H9 (cell line): ENCODE measurements at regions not wholly inside any gene's neighbourhood (a gene's known extent, or its start where the extent isn't known, plus 50 kb on each side); places are given as distances from the start of the nearest gene placed in this dataset.

Source experiments
- DNase-seq: peaks from one replicate; pipeline ENCODE4 v3.0.0-alpha.2; 2017
- H2AFZ ChIP-seq: one replicate; pipeline ENCODE4 v1.6.1; 2013; ENCODE audit warnings: mild to moderate bottlenecking, low read length, control low read depth, moderate library complexity
- H2AK5ac ChIP-seq: 2 replicates; pipeline ENCODE4 v1.6.1; 2013; ENCODE audit warnings: low read length, control low read depth, mixed read lengths; ENCODE audit not compliant: insufficient read length
- H2BK120ac ChIP-seq: one replicate; pipeline ENCODE4 v1.6.1; 2013; ENCODE audit warnings: low read depth, mild to moderate bottlenecking, low read length, control low read depth, inconsistent platforms; ENCODE audit not compliant: poor library complexity, severe bottlenecking
- H2BK12ac ChIP-seq: 2 replicates; pipeline ENCODE4 v1.6.1; 2013; ENCODE audit warnings: low read length, control low read depth, mixed read lengths, low read depth; ENCODE audit not compliant: insufficient read length
- H2BK15ac ChIP-seq: 2 replicates; pipeline ENCODE4 v1.6.1; 2013; ENCODE audit warnings: low read depth, low read length, control low read depth
- H2BK20ac ChIP-seq: one replicate; pipeline ENCODE4 v1.6.1; 2013; ENCODE audit warnings: low read depth, mild to moderate bottlenecking, low read length, control low read depth, inconsistent platforms; ENCODE audit not compliant: poor library complexity, severe bottlenecking
- H2BK5ac ChIP-seq: 2 replicates; pipeline ENCODE4 v1.6.1; 2013; ENCODE audit warnings: low read length, control low read depth, mixed read lengths; ENCODE audit not compliant: insufficient read length
- H3K14ac ChIP-seq: 2 replicates; pipeline ENCODE4 v1.6.1; 2013; ENCODE audit warnings: low read length, control low read depth; ENCODE audit not compliant: insufficient read depth
- H3K18ac ChIP-seq: 2 replicates; pipeline ENCODE4 v1.6.1; 2013; ENCODE audit warnings: low read depth, mild to moderate bottlenecking, mixed read lengths, low read length, control low read depth; ENCODE audit not compliant: insufficient read length
- H3K23ac ChIP-seq: 2 replicates; pipeline ENCODE4 v1.6.1; 2013; ENCODE audit warnings: low read length, control low read depth, mixed read lengths, low read depth; ENCODE audit not compliant: insufficient read length
- H3K23me2 ChIP-seq: 2 replicates; pipeline ENCODE4 v1.6.1; 2013; ENCODE audit warnings: low read depth, mild to moderate bottlenecking, mixed read lengths, low read length, control low read depth; ENCODE audit not compliant: insufficient read length, poor library complexity, severe bottlenecking
- H3K27ac ChIP-seq: 2 replicates; pipeline ENCODE4 v1.5.1; 2013; ENCODE audit warnings: low read length, control low read depth, mixed read lengths, low read depth; ENCODE audit not compliant: insufficient read length
- H3K27me3 ChIP-seq: 2 replicates; pipeline ENCODE4 v1.6.1; 2013; ENCODE audit warnings: low read length, control low read depth, inconsistent platforms; ENCODE audit not compliant: insufficient read depth
- H3K4ac ChIP-seq: 2 replicates; pipeline ENCODE4 v1.6.1; 2013; ENCODE audit warnings: low read depth, mild to moderate bottlenecking, control low read depth, inconsistent platforms, low read length, moderate library complexity
- H3K4me1 ChIP-seq: 2 replicates; pipeline ENCODE4 v1.6.1; 2013; ENCODE audit warnings: low read length, control low read depth, inconsistent platforms; ENCODE audit not compliant: insufficient read depth
- H3K4me2 ChIP-seq: 2 replicates; pipeline ENCODE4 v1.6.1; 2013; ENCODE audit warnings: low read length, control low read depth, mixed read lengths; ENCODE audit not compliant: insufficient read length, insufficient read depth
- H3K56ac ChIP-seq: 2 replicates; pipeline ENCODE4 v1.6.1; 2013; ENCODE audit warnings: low read depth, mild to moderate bottlenecking, mixed read lengths, low read length, control low read depth; ENCODE audit not compliant: insufficient read length
- H3K79me1 ChIP-seq: 2 replicates; pipeline ENCODE4 v1.6.1; 2013; ENCODE audit warnings: low read depth, mild to moderate bottlenecking, moderate library complexity, low read length, control low read depth, inconsistent platforms; ENCODE audit not compliant: insufficient read depth, poor library complexity, severe bottlenecking
- H3K79me2 ChIP-seq: 2 replicates; pipeline ENCODE4 v1.6.1; 2013; ENCODE audit warnings: low read length, control low read depth, inconsistent platforms; ENCODE audit not compliant: insufficient read depth
- H3K9ac ChIP-seq: 2 replicates; pipeline ENCODE4 v1.6.1; 2013; ENCODE audit warnings: low read length, control low read depth, mixed read lengths; ENCODE audit not compliant: insufficient read length; ENCODE audit errors: extremely low read depth
- H3K9me3 ChIP-seq: one replicate; pipeline ENCODE4 v1.6.1; 2013; ENCODE audit warnings: low read depth, low read length, inconsistent platforms; ENCODE audit not compliant: control insufficient read depth
- H3T11ph ChIP-seq: one replicate; pipeline ENCODE4 v1.6.1; 2013; ENCODE audit warnings: mild to moderate bottlenecking, low read length, control low read depth, inconsistent platforms
- H4K20me1 ChIP-seq: one replicate; pipeline ENCODE4 v1.6.1; 2013; ENCODE audit not compliant: control insufficient read depth, insufficient read length, insufficient read depth
- H4K5ac ChIP-seq: 2 replicates; pipeline ENCODE4 v1.6.1; 2013; ENCODE audit warnings: low read depth, mild to moderate bottlenecking, mixed read lengths, low read length, control low read depth; ENCODE audit not compliant: insufficient read length
- H4K8ac ChIP-seq: replicated peaks from 2 replicates; pipeline ENCODE4 v1.6.1; 2013; ENCODE audit warnings: low read length, control low read depth, mixed read lengths, low read depth; ENCODE audit not compliant: insufficient read length
- H4K91ac ChIP-seq: 2 replicates; pipeline ENCODE4 v1.6.1; 2013; ENCODE audit warnings: low read depth, mild to moderate bottlenecking, moderate library complexity, mixed read lengths, low read length, control low read depth; ENCODE audit not compliant: insufficient read length
- H3K27ac Mint-ChIP-seq, 3 experiments: 2 replicates in 2 of 3; 3 replicates in 1 of 3; pipeline ENCODE4 v1.8.0; 2020 to 2021; ENCODE audit warnings: mixed read lengths in 3 of 3, mild to moderate bottlenecking in 1 of 3, moderate library complexity in 1 of 3
- H3K27me3 Mint-ChIP-seq: 2 replicates; pipeline ENCODE4 v1.8.0; 2021; ENCODE audit warnings: low read depth, mild to moderate bottlenecking, moderate library complexity, mixed read lengths
- H3K36me3 Mint-ChIP-seq, 3 experiments: 2 replicates in 2 of 3; 3 replicates in 1 of 3; pipeline ENCODE4 v1.8.0; 2020 to 2021; ENCODE audit warnings: low read depth in 3 of 3, mixed read lengths in 3 of 3; ENCODE audit not compliant: insufficient read depth in 1 of 3
- H3K4me1 Mint-ChIP-seq, 2 experiments: 2 replicates each; pipeline ENCODE4 v1.8.0; 2020; ENCODE audit warnings: mixed read lengths in 2 of 2
- H3K4me3 Mint-ChIP-seq, 2 experiments: 2 replicates in 1 of 2; 3 replicates in 1 of 2; pipeline ENCODE4 v1.8.0; 2020 to 2021; ENCODE audit warnings: mild to moderate bottlenecking in 2 of 2, mixed read lengths in 2 of 2, moderate library complexity in 1 of 2
- H3K9me3 Mint-ChIP-seq, 2 experiments: 2 replicates in 1 of 2; 3 replicates in 1 of 2; pipeline ENCODE4 v1.8.0; 2020; ENCODE audit warnings: mild to moderate bottlenecking in 2 of 2, mixed read lengths in 2 of 2, moderate library complexity in 1 of 2
- WGBS: extraction: QIAGEN DNeasy Blood & Tissue Kit; methylation state at CpG from one replicate; pipeline ENCODE4 v1.1.7; 2013; ENCODE audit warnings: missing lambda C conversion rate, low lambda C conversion rate, mixed read lengths; ENCODE audit not compliant: insufficient read length; ENCODE audit errors: extremely low coverage; 5-methylcytosine and 5-hydroxymethylcytosine counted together
- TF ChIP-seq, protein P1 (sequence below): fragments of 200-600 bp; sonication (generic); conservative IDR thresholded peaks from 3 replicates; pipeline ENCODE4 v1.8.0; 2021; ENCODE audit warnings: antibody characterized with exemption, mild to moderate bottlenecking

DNA sequence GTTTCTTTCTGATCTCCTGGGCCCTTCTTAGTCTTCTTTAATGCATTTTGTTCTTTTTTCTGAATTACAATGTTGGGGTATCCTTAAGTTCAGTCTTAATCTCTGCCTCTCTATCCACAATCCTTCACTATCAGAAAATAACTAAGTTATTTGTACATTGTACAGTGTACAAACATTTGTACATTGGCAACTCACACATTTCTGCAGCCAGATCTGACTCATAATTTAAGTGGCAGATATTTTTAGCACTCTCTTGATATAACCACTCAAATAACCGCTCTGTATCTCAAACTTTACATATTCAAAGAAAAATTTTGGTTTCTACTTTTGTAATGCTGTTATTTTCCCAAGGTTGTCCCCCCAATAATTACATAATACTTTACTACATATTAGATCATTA lies 691.1 kb upstream of the SPRY2 start:
- H2AFZ ChIP-seq = no peak overlapping the region
- no peak for DNase-seq
- WGBS = no CpG with 5 or more reads among the region's 1 CpG

More for the DNA sequence above, 691.1 kb upstream of the SPRY2 start:
- no peaks in the 10 kb centered on the region for H3K9me3 ChIP-seq
- H2BK12ac ChIP-seq = no peak overlapping the region
- no peak overlapping the region for H2BK120ac ChIP-seq
- no peak overlapping the region for H2BK15ac ChIP-seq
- Mint-ChIP-seq H3K4me1 (no peaks in the 10 kb centered on the region), H3K9me3 (peaks cover 0 to 2% of the 10 kb centered on the region in 2 experiments; a peak in 3 of 5 replicates), H3K27ac (no peak overlapping the region), H3K4me3 (no peak overlapping the region), H3K36me3 (no peaks in the 10 kb centered on the region), H3K27me3 (no peaks in the 10 kb centered on the region)
- H2AK5ac ChIP-seq = no peak overlapping the region
- H2BK5ac ChIP-seq = no peak overlapping the region
- no peak overlapping the region for H2BK20ac ChIP-seq
- TF ChIP-seq, protein P1, sequence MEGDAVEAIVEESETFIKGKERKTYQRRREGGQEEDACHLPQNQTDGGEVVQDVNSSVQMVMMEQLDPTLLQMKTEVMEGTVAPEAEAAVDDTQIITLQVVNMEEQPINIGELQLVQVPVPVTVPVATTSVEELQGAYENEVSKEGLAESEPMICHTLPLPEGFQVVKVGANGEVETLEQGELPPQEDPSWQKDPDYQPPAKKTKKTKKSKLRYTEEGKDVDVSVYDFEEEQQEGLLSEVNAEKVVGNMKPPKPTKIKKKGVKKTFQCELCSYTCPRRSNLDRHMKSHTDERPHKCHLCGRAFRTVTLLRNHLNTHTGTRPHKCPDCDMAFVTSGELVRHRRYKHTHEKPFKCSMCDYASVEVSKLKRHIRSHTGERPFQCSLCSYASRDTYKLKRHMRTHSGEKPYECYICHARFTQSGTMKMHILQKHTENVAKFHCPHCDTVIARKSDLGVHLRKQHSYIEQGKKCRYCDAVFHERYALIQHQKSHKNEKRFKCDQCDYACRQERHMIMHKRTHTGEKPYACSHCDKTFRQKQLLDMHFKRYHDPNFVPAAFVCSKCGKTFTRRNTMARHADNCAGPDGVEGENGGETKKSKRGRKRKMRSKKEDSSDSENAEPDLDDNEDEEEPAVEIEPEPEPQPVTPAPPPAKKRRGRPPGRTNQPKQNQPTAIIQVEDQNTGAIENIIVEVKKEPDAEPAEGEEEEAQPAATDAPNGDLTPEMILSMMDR = no peak
- H3K56ac ChIP-seq = no peak overlapping the region
- H4K20me1 ChIP-seq = no peaks in the 10 kb centered on the region
- no peak overlapping the region for H3K14ac ChIP-seq
- no peak overlapping the region for H4K5ac ChIP-seq
- H3K9ac ChIP-seq = no peak overlapping the region
- no peak overlapping the region for H3K4ac ChIP-seq
- no peaks in the 10 kb centered on the region for H3K4me1 ChIP-seq
- no peak overlapping the region for H3T11ph ChIP-seq
- no peaks in the 10 kb centered on the region for H3K79me2 ChIP-seq
- H4K8ac ChIP-seq = no peak overlapping the region
- no peak overlapping the region for H3K23ac ChIP-seq
- no peaks in the 10 kb centered on the region for H3K79me1 ChIP-seq
- H3K27me3 ChIP-seq = no peaks in the 10 kb centered on the region
- no peak overlapping the region for H3K18ac ChIP-seq
- no peak overlapping the region for H3K4me2 ChIP-seq
- H4K91ac ChIP-seq = no peak overlapping the region
- no peak overlapping the region for H3K27ac ChIP-seq
- no peaks in the 10 kb centered on the region for H3K23me2 ChIP-seq
